Right atrium auricular region (tissue), 2 donors: ENCODE measurements at regions not wholly inside any gene's neighbourhood (a gene's known extent, or its start where the extent isn't known, plus 50 kb on each side); places are given as distances from the start of the nearest gene placed in this dataset.
A peak's percentile ranks its signal among the peaks of the same experiment; 100 is the strongest.

Experiments used
- DNase-seq: peaks from one replicate; pipeline ENCODE4 v3.0.0-alpha.2; 2019; ENCODE audit warnings: low spot score
- H3K27ac ChIP-seq, 2 donors: fragments of 200-600 bp; sonication (generic); 1 replicate in 1 of 2; 2 replicates in 1 of 2; pipeline ENCODE4 v1.5.1; 2016 to 2019
- H3K27me3 ChIP-seq, 2 donors: fragments of 200-600 bp; sonication (generic); one replicate each; pipeline versions ENCODE4 v1.5.1 to v1.6.0; 2017 to 2019
- H3K36me3 ChIP-seq: fragments of 200-600 bp; sonication (generic); one replicate; pipeline ENCODE4 v1.5.1; 2016
- H3K4me1 ChIP-seq, 2 donors: fragments of 200-600 bp; sonication (generic); one replicate each; pipeline versions ENCODE4 v1.5.1 to v1.6.0; 2017 to 2019
- H3K4me3 ChIP-seq, 2 donors: fragments of 200-600 bp; sonication (generic); 1 replicate in 1 of 2; 2 replicates in 1 of 2; pipeline ENCODE4 v1.5.1; 2017 to 2019; ENCODE audit warnings: mild to moderate bottlenecking in 1 of 2, moderate library complexity in 1 of 2
- H3K9me3 ChIP-seq, 2 donors: fragments of 200-600 bp; sonication (generic); one replicate each; pipeline ENCODE4 v1.5.1; 2019
- CTCF ChIP-seq, 2 donors: fragments of 200-600 bp; sonication (generic); IDR thresholded peaks; one replicate each; pipeline ENCODE4 v1.5.1; 2019; ENCODE audit warnings: antibody characterized with exemption in 2 of 2

GRCh38 chr20:43389839-43390626 is 67.7 kb upstream of the SRSF6 start:
- H3K4me3 ChIP-seq = no peak overlapping the region
- TF ChIP-seq CTCF (IDR thresholded peaks at IDR 0.05) = peak in 1 of 2 donors; percentile 41
- no peak overlapping the region for H3K27ac ChIP-seq
- H3K36me3 ChIP-seq = no peaks in the 10 kb centered on the region
- H3K4me1 ChIP-seq = no peaks in the 10 kb centered on the region
- H3K9me3 ChIP-seq = peaks cover 0 to 5% of the 10 kb centered on the region in 2 donors
- no peak for DNase-seq
- H3K27me3 ChIP-seq = no peaks in the 10 kb centered on the region

- no peaks in the 10 kb centered on the region for H3K27me3 ChIP-seq
- no peak for DNase-seq
- H3K36me3 ChIP-seq = no peaks in the 10 kb centered on the region
- H3K4me1 ChIP-seq = no peaks in the 10 kb centered on the region
- no peak for TF ChIP-seq CTCF (IDR thresholded peaks at IDR 0.05)
- peaks cover 0 to 5% of the 10 kb centered on the region in 2 donors for H3K9me3 ChIP-seq
- H3K27ac ChIP-seq = peak overlapping the region in 1 of 2 donors; percentile 32
- no peak overlapping the region for H3K4me3 ChIP-seq
Observed at GRCh38 chr20:43389211-43389610, 68.5 kb upstream of the SRSF6 start.

GRCh38 chr20:43388268-43389002 is 69.3 kb upstream of the SRSF6 start:
- Histone ChIP-seq H3K27ac (peak overlapping the region in 1 of 2 donors; percentile 40), H3K27me3 (no peaks in the 10 kb centered on the region), H3K9me3 (no peaks in the 10 kb centered on the region), H3K4me3 (no peak overlapping the region), H3K4me1 (no peaks in the 10 kb centered on the region), H3K36me3 (no peaks in the 10 kb centered on the region)
- DNase-seq = peak; percentile 68
- TF ChIP-seq CTCF (IDR thresholded peaks at IDR 0.05) = no peak

- TF ChIP-seq CTCF (IDR thresholded peaks at IDR 0.05) = no peak
- DNase-seq = no peak
- no peak overlapping the region for H3K4me3 ChIP-seq
- H3K9me3 ChIP-seq = no peaks in the 10 kb centered on the region
- H3K27ac ChIP-seq = no peak overlapping the region
- H3K36me3 ChIP-seq = no peaks in the 10 kb centered on the region
- H3K4me1 ChIP-seq = no peaks in the 10 kb centered on the region
- H3K27me3 ChIP-seq = no peaks in the 10 kb centered on the region
Observed at GRCh38 chr20:43387737-43388136, 70.0 kb upstream of the SRSF6 start.

- H3K27ac ChIP-seq = no peak overlapping the region
- DNase-seq = no peak
Observed at GRCh38 chr20:43386878-43387277, 70.8 kb upstream of the SRSF6 start.

More at GRCh38 chr20:43386878-43387277, 70.8 kb upstream of the SRSF6 start:
- Histone ChIP-seq H3K4me3 (no peak overlapping the region), H3K4me1 (no peaks in the 10 kb centered on the region), H3K9me3 (no peaks in the 10 kb centered on the region), H3K27me3 (no peaks in the 10 kb centered on the region), H3K36me3 (no peaks in the 10 kb centered on the region)
- no peak for TF ChIP-seq CTCF (IDR thresholded peaks at IDR 0.05)
